ENCODE measurements at regions not wholly inside any gene's neighbourhood (a gene's known extent, or its start where the extent isn't known, plus 50 kb on each side); places are given as distances from the start of the nearest gene placed in this dataset.

- no peak for TF ChIP-seq EZH2 (IDR thresholded peaks at IDR 0.05; ENCODE audit: insufficient read depth, poor library complexity, severe bottlenecking)
- TF ChIP-seq EZH2phosphoT487 (IDR thresholded peaks at IDR 0.05; ENCODE audit: insufficient read depth, low read depth), result no peak
Observed at GRCh38 chr12:115383668-115384067, 699.7 kb upstream of the TBX3 start.

All from GM23248 (cell line).